WI38 (cell line): ENCODE measurements at regions not wholly inside any gene's neighbourhood (a gene's known extent, or its start where the extent isn't known, plus 50 kb on each side); places are given as distances from the start of the nearest gene placed in this dataset.

Source experiments
- H3K4me3 ChIP-seq: 2 replicates; pipeline ENCODE4 v1.5.1; 2011; ENCODE audit warnings: low read depth, mild to moderate bottlenecking, control low read depth, low read length
- CTCF ChIP-seq: IDR thresholded peaks from 2 replicates; pipeline ENCODE4 v1.5.1; 2012; ENCODE audit warnings: low read depth, mild to moderate bottlenecking, control low read depth, low read length

GRCh38 chr5:163978897-163979296, 473.5 kb downstream of the MAT2B start:
- TF ChIP-seq CTCF: no peak

GRCh38 chr5:163988566-163988965, 483.1 kb downstream of the MAT2B start:
- H3K4me3 ChIP-seq: no peak overlapping the region
- no peak for TF ChIP-seq CTCF

More at GRCh38 chr5:163978897-163979296, 473.5 kb downstream of the MAT2B start:
- H3K4me3 ChIP-seq: no peak overlapping the region

- TF ChIP-seq CTCF: no peak
- no peak overlapping the region for H3K4me3 ChIP-seq
These were observed 487.7 kb downstream of the MAT2B start for GRCh38 chr5:163993126-163993525.

GRCh38 chr5:163995206-163995605, 489.8 kb downstream of the MAT2B start:
- no peak for TF ChIP-seq CTCF
- H3K4me3 ChIP-seq: no peak overlapping the region

GRCh38 chr5:163997965-163998364, 492.5 kb downstream of the MAT2B start:
- TF ChIP-seq CTCF: no peak
- no peak overlapping the region for H3K4me3 ChIP-seq

GRCh38 chr5:164000241-164000640, 494.8 kb downstream of the MAT2B start:
- H3K4me3 ChIP-seq: no peak overlapping the region
- TF ChIP-seq CTCF: no peak

- no peak overlapping the region for H3K4me3 ChIP-seq
- TF ChIP-seq CTCF: no peak
These were observed 495.4 kb downstream of the MAT2B start for GRCh38 chr5:164000819-164001218.
